NCI-H69 (cell line): ENCODE measurements at regions not wholly inside any gene's neighbourhood (a gene's known extent, or its start where the extent isn't known, plus 50 kb on each side); places are given as distances from the start of the nearest gene placed in this dataset.
"Not testable (repeated sequence)": the region's sequence is repeated elsewhere in the genome, so short reads cannot be mapped to it uniquely, and the experiment has no call there.

Experiments
- DNase-seq: peaks from one replicate; lab custom pipeline; 2025; lab: John Stamatoyannopoulos, UW

DNA sequence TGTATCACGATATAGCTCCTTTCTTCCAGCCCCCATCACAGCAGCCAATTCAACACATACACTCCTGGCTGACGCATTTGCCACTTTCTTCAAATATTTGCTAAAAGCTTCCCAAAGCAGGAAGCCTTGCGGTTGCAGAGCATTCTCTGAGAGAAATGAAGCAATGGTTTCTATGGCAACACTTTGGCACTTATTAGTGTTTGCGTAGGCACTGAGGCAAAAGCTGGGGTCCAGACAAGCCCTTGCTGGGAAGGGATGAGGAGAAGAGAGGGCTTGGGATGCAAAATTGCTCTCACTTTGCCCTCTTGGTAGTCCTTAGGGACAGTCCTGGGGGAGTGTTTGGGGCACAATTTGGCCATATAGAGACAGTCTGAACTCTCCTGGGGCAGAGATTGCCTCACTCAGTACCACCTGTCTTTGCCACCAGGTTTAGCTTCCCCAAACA is 55.0 kb upstream of the PAK3 start:
- peak; percentile 73 for DNase-seq

DNA sequence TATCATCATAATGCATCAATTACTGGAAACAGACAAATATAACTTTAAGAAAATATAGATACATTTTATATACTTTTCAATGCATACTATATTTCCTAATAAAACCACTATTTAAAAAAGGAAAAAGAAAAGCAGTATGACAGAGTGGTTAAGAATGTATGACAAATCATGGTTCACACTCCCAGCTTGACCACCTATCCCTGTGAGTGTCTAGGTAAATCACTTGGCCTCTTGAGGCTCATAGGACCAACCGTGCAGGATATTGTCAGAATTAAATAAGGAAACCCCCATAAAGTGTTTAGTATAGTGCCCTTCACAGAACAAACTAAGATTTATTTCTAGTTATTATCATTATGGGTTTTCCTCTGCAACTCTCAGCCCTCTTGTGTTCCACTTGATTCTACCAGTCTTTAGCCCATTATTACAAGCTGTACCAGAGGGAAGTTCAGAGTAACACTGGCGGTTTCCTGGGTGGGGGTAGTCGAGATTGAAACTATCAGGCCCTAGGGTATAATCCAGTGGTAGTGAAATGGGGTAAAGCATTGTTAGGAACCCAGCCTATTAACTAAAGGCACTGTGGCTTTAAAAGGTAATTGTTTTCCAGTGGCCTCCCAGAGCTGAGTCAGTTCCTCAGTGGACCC is 55.5 kb upstream of the PAK3 start:
- DNase-seq: peak; percentile 59

DNA sequence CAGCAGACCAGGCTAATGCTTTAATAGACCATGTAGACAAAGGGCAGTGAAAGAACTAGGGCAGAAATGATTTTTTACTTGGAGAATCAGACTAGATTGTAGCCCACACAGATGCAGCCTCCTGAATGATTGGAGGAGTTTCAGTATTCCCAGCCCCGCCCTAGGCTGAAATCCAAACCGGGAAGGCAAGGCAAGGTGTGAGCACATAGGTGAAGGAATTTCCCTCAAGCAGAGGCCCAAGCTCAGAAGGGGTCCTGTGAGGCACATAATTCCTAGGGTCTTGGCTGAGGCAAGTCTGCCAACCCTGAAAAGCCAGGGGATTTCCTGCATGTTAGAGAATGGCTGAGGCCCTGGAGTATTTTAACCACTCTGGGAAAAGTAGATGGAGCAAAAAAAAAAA is 56.4 kb upstream of the PAK3 start:
- DNase-seq: no peak

DNA sequence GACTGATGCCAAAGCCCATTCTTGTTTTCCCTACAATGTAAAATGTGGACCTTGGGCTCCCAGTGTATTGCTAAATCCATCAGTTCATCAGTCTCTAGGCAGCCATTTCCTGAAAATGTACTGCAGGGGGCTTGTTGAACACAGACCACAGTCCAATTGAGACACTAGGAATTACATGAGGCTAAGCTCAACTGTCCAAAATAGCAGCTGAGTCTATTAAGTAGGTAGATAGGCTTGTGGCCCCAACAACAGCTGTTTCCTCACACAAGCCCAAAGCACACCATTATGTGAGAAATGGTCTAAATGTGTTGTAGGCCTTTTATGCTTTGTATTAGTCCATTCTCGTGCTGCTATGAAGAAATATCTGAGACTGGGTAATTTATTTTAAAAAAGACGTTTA is 60.0 kb upstream of the PAK3 start:
- no peak for DNase-seq

DNA sequence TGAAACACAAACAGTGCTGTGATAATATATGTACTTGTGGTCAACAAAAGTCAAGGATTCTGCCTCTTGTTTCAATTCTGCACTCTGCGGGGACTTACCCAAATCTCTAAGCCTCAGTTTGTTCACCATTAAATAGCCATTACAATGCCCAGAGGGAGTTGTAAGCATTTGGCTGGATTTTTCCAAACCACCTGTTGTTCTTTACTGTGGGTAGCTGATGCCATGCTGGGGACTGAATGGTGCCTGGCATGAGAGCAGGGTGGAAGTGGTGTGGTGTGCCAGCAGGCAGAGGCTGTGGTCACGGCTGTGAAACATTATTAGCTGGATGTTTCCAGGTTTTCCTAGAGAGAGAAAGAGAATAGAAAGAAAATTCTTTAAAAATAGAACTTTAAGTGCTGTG is 60.7 kb upstream of the PAK3 start:
- DNase-seq: peak; percentile 93

DNA sequence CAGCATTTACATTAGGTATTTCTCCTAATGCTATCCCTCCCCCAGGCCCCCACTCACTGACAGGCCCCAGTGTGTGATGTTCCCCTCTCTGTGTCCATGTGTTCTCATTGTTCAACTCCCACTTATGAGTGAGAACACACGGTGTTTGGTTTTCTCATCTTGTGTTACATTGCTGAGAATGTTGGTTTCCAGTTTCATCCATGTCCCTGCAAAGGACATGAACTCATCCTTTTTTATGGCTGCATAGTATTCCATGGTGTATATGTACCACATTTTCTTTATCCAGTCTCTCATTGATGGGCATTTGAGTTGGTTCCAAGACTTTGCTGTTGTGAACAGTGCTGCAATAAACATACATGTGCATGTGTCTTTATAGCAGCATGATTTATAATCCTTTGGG is 73.0 kb upstream of the PAK3 start:
- not testable (repeated sequence) for DNase-seq

DNA sequence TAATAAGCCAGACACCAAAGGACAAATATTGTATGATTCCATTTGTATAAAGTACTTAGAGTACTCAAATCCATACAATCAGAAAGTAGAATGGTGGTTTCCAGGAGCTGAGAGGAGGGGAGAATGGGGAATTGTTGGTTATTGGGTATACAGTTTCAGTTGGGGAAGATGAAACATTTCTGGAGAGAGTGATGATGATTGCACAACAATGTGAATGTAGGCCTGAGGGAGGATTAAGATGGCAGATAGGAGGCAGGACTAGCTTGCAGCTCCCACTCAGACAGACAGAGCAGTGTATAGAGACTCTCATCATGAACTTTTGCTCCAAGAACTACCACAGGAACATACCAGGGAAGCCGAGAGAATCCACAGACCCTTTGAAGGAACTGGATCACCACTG is 75.7 kb upstream of the PAK3 start:
- DNase-seq: no peak

DNA sequence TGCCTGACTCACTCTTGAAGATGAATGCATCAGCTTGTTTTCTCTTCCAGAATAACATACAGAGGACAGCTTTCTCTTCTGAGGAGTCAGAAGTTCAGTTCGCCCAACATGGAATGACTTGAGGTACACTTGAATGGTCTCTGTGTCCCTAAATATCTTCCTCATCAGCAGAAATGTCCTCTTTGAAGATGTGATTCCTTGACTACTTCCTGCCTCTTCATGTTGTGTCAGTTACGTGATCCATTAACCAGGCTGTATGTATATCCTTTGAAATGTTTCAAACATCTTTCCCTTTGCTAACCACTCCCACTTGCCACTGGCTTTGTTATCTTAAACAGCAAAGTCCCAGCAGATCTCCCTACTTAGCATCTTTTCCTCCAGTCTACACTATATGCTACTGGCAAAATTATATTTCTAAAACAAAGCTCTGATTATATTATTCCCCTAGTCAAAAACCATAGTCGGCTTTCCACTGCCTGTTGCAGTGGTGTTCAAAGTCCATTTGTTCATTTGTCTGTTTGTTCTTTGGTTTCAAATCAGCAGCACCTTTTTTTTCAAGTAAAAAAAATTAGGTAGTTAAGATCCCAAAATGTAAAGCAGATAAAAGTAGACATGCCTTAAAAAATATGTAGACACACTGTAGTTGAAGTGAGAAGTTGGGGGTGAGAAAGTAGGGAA is 82.1 kb upstream of the PAK3 start:
- DNase-seq: no peak

DNA sequence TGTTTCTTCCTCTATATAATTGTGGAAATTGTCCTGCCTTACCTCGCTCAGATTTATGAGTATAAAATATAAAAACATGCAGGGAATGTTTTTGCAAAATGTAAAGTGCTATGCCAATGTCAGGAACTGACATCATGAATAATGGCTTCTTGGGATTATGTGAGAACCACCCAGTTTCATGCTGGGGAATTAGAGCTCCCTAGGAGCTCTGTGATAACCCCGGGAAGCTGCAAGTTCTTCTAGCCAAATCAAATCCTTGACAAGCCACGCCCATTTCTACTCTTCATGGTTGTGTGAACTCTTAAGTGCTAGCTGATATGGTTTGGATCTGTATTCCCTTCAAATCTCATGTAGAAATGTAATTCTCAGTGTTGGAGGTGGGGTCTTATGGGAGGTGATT is 85.9 kb upstream of the PAK3 start:
- DNase-seq: no peak

DNA sequence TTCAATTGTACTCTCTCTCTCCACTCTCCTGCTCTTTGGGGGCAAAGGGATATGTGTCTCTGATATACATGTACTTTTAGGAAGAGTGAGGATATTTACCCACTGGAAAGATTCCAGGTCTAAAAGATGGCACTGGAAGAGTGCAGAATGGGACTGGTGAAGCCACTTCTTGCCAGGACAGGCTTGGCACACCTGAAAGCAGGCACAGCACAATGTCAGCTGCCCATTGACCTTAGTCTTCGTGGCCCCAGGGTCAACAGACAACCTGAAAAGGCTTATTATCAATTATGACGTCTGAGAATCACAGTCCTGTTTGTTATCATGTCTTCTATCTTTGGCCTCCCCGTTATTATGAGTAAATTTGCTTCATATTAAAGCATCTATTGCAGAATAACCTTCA is 86.7 kb upstream of the PAK3 start:
- DNase-seq: no peak

DNA sequence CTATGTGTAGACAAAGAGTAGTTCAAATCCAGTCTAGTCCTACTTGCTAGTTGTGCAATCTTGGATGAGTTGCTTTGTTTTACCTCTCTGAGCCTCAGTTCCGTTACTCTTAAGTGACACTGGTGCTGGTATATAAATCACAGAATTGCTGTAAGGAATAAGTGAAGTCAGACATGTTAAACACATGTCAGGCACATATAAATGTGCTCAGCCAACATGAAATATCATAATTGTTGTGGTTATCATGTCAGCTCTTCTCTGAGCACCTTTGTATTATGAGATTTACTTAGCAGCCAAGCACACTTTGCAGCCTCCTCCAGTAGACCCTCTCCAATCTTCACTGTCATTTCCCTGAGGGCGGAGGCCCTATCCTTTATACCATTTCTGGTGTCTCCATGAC is 87.9 kb upstream of the PAK3 start:
- DNase-seq: peak; percentile 24

DNA sequence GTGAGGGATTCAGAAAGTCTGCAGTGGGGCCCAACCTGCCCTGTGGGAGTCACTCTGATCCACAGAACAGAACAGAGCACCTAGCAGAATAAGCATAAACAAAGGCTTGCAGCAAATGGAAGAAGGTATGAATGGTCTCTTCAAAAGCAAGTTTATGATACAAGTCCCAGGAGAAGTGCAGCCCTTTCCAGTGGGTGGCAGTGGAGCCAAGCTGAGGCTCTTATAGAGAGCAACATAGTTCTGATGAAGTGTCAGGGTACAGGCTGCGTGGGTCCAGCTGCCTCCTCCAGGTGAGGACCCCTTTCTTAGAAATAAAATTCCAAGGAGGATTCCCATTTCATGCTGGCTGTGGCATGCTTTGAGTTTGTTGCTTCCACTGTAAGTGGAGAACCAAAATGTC is 88.8 kb upstream of the PAK3 start:
- peak; percentile 6 for DNase-seq

DNA sequence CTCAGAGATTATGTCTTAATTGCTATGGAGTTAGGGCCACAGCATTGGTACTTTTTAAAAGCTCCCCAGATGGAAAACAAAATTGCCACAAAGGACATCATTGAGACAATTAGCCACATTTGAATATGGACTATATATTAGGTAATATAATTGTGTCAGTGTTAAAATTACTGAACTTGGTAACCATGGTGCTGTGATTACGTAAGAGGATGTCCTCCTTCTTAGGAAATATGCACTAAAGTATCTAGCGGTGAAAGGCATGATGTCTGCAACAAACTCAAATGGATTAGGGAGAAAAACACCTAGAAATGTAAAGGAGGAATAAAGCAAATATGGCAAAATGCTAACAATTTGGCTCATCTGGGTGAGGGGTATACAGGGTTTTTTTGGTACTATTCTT is 89.9 kb upstream of the PAK3 start:
- no peak for DNase-seq

DNA sequence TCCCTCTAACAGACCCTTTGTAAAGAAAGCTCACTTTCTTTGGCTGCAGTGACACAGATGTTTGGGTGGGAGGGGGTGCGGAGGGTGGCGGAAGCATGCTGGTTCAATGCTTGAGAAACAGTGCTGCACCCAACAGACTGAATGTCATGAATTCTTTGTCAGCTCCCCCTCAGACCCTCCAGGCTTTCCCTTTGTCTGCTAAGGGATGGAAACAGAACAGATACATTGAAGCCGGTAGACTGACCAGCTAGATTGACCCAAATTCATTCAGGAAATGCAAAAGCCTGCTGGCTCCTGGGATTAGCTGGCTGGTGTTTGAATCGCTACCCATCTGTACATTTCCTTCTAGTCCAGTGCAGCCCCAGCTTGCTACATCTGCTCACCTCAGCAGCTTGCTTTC is 90.8 kb upstream of the PAK3 start:
- no peak for DNase-seq

DNA sequence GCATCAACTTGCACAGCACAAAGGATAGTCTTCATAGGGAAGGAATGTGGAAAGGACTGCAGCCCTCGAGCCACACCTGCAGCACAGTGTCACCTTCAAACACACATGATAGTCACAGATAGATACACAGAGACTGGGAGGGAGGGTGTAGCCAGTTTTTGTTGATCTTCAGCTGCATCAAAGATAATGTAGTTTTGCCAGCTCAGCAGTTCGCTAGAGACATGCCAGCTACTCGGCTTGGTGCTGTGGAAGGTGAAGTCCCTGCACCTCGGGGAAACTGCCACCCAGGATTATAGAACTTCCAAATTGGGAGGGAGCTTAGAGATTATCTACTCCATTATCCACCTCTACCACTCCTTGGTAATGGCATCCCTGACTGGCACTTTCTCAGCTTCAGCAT is 92.9 kb upstream of the PAK3 start:
- DNase-seq: no peak

DNA sequence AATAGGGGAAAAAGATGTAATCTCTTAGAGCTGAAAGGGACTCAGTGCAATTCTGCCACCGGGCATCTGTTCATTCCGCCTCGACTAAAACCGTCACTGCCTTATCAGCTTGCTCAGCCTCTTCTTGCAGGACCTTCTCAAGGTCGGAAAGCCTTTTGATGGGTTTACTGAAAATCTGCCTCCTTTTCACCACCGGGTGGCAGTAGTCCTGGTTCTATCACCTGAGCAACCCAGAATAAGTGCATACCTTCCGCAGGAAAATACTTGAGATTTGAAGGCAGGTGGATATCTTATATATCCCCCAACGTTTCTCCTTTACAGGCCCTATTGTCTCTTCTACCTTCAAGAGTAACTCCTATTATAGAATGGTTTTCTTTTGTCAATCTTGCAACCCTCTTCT is 103.4 kb upstream of the PAK3 start:
- DNase-seq: peak; percentile 64

DNA sequence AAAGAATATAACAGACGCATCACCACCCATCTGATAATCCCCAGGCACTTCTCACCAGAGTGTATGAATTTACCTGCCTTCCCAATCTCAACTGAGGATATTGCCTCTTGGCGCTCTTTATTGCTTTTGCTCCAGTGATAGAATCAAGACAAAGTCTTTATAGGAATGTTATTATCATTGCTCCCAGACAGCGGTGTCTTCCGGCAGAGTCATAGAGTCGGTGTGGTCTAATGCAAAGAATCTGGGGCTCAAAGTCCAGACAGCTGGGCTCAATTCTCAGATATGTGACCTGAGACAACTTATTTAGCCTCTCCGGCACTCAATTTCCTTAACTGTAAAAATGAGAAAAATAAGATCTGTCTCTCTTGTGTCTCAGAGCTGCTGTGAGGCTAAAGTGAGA is 106.1 kb upstream of the PAK3 start:
- no peak for DNase-seq

DNA sequence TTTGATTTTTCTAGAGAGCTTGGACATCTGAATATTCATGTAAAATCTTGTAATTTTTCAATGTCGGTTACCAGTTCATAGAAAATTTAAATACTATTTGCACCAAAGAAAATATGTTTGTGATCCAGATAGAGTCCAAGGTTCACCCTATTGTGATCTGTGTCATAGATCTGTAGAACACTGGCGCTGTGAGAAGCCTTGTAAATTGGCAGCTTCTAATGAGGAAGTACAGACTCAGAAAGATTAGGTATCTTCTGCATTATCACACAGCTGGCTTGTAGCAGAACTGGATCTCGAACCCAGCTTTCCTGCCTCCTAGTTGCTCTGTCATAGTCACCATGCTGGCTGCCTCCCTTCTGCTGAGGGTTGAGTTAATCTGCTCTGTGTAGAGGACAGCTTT is 106.5 kb upstream of the PAK3 start:
- no peak for DNase-seq

DNA sequence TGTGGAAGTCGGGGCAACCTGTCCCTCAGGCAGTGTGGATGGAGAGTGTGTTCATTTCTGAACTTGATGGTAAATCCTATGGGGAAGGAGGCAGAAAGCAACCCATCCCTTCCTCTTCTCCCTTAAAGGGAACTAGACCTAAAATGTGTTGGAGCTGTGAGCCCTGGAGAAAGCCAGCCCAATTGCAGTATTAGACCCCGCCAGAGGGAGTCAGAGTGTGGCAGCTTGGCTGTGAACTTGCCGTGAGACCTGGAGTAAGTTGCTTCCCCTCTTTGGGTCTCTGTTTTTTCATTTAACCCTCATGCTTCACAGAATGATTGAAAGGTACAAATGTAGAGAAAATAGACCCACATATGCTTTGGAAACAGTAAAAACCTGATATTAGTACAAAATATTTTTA is 108.7 kb upstream of the PAK3 start:
- DNase-seq: peak; percentile 37

DNA sequence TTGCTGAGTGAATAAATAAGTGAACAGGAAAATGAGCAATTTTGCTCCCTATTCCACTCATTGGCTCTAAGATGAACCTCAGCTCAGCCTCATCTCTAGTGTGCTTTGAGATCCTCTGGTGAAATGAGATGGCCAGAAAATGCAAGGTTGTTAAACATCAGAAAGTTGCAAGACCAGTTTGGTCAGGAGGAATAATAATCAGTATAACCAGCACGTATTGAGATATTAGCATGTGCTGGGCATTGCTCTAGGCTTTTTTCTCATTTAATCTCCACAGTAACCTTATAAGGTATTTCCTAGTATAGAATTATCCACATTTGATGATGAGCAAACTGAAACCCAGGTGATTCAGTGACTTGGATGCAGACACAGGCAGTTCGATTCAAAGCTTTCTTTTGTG is 110.5 kb upstream of the PAK3 start:
- no peak for DNase-seq

DNA sequence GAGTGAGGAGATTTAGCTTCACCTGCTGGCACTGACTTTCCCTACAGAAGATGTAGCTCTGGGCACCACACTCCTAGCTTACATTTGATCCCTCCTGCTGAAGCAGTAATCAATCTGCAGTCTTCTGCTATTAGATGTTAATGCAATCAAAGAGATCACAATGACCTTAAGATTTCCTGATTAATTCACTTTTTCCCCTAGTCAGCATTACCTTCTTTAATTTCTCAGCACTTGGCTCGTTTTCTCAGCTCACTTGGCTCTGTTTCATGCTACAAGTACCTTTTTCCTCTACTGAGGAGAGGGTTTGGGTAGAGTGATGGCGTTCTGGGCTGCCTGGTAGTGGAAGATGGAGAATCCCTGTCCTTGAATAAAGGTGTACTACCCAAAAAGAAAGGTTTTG is 113.0 kb upstream of the PAK3 start:
- no peak for DNase-seq

DNA sequence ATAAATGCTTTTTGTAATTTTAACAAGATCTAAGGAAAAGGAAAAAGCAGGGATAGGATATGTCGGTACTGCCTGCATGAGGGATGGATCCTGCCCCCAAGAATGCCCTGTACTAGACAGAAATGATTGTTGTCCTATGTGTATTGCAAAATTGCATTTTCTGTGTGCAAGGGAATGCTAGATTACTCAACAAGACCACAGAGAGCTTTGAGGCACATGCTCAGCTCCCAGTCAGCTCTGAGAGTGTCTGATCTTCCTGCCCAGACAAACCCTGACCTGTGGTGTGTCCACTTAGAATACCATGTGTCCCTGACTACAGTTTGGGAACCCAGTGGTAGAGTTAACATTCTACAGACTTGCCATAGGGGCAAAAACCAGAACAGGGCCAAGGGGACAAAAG is 129.2 kb upstream of the PAK3 start:
- DNase-seq: no peak

DNA sequence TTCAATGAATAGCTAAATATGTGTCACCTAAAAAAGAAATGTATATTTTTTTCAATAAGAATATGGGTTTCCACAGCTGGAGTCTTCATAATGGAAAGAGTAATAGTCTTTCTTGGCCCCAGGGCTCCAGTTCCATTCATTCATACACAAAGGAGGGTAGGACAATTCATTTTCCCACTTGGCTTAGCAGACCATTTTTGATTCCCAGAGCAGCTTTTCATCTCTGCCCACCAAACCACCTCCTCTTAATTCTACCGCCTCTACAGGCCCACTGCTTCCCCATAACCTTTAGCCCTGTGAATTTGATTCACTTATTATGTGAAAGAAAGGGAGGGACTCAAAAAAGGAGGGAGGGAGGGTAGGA is 129.9 kb upstream of the PAK3 start:
- DNase-seq: peak; percentile 63

DNA sequence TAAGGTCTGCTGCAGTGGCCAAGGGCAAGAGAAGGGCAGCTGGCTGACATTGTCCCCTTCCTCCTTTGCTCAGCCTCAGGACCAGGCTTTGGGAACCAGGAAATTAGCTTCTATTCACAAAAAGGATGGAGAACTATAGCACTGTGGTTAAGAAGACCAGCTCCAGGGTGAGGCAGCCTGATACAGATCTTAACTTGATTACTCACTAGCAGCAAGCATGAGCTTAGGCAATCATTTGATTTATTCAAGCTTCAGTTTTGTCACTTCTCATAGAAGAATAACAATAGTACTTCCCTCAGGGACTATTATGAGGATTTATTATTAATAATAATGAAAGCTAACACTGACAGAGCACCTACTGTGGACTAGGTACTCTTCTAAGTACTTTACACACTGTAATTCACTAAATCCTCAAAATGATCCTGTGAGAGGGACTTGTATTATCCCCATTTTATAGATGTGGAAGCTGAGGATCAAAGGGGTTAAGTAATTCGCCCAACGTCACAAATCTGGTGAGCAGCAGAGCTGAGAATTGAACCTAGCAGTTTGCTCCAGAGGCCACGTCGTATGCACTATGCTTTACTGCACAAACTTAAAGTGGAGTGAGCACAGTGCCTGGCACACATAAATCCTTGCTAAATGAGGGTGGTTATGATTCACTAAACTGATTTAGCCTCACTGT is 130.4 kb upstream of the PAK3 start:
- DNase-seq: no peak
